HG03342 (cell line): ENCODE measurements at regions not wholly inside any gene's neighbourhood (a gene's known extent, or its start where the extent isn't known, plus 50 kb on each side); places are given as distances from the start of the nearest gene placed in this dataset.
A peak's percentile ranks its signal among the peaks of the same experiment; 100 is the strongest.

Experiments used
- ATAC-seq: cut with Tn5 transposase; IDR thresholded peaks from one replicate; pipeline ENCODE4 v1.9.1; 2021; ENCODE audit warnings: mild to moderate bottlenecking, moderate library complexity; ENCODE audit not compliant: unreplicated experiment

- peak; percentile 76 for ATAC-seq
Measured at GRCh38 chr7:16975712-16976111, 93.9 kb upstream of the AGR3 start.

- ATAC-seq = no peak
Measured at GRCh38 chr7:16978358-16979244, 96.8 kb upstream of the AGR3 start.

GRCh38 chr7:16980539-16980938 is 98.8 kb upstream of the AGR3 start:
- ATAC-seq = no peak

- ATAC-seq = no peak
Measured at GRCh38 chr7:16982640-16983350, 101.0 kb upstream of the AGR3 start.

GRCh38 chr7:16984375-16984774 is 102.6 kb upstream of the AGR3 start:
- ATAC-seq = no peak

- no peak for ATAC-seq
Measured at GRCh38 chr7:16985621-16986020, 103.8 kb upstream of the AGR3 start.

- no peak for ATAC-seq
Measured at GRCh38 chr7:16986755-16987154, 105.0 kb upstream of the AGR3 start.

GRCh38 chr7:16989811-16990413 is 108.1 kb upstream of the AGR3 start:
- ATAC-seq = no peak

GRCh38 chr7:16991551-16991950 is 109.8 kb upstream of the AGR3 start:
- no peak for ATAC-seq

GRCh38 chr7:16993543-16993942 is 111.8 kb upstream of the AGR3 start:
- ATAC-seq = no peak

GRCh38 chr7:16998481-16999051 is 116.8 kb upstream of the AGR3 start:
- ATAC-seq = no peak

GRCh38 chr7:16999541-17000267 is 117.9 kb upstream of the AGR3 start:
- no peak for ATAC-seq

- ATAC-seq = no peak
Measured at GRCh38 chr7:17005271-17005670, 123.5 kb upstream of the AGR3 start.

GRCh38 chr7:17007841-17008240 is 126.1 kb upstream of the AGR3 start:
- ATAC-seq = no peak

- ATAC-seq = no peak
Measured at GRCh38 chr7:17009007-17009719, 127.4 kb upstream of the AGR3 start.

- ATAC-seq = no peak
Measured at GRCh38 chr7:17009933-17010332, 128.2 kb upstream of the AGR3 start.

GRCh38 chr7:17010637-17011300 is 129.0 kb upstream of the AGR3 start:
- ATAC-seq = no peak

GRCh38 chr7:17013204-17013603 is 131.4 kb upstream of the AGR3 start:
- no peak for ATAC-seq

GRCh38 chr7:17014686-17015085 is 132.9 kb upstream of the AGR3 start:
- no peak for ATAC-seq

GRCh38 chr7:17015598-17016031 is 133.8 kb upstream of the AGR3 start:
- no peak for ATAC-seq
